ENCODE measurements at regions not wholly inside any gene's neighbourhood (a gene's known extent, or its start where the extent isn't known, plus 50 kb on each side); places are given as distances from the start of the nearest gene placed in this dataset.

GRCh38 chr1:224499204-224499603 lies 64.6 kb upstream of the WDR26 start:
- DNase-seq (ENCODE audit: low read depth): no peak
- no peak overlapping the region for H3K4me3 ChIP-seq (ENCODE audit: low read depth, low read length)
- no peak for TF ChIP-seq CTCF (IDR thresholded peaks at IDR 0.05; ENCODE audit: insufficient read depth, low read depth, low read length)

- no peak overlapping the region for H3K4me3 ChIP-seq (ENCODE audit: low read depth, low read length)
- DNase-seq (ENCODE audit: low read depth): no peak
- no peak for TF ChIP-seq CTCF (IDR thresholded peaks at IDR 0.05; ENCODE audit: insufficient read depth, low read depth, low read length)
Measured at GRCh38 chr1:224500796-224501195, 66.2 kb upstream of the WDR26 start.

GRCh38 chr1:224501836-224502235 lies 67.2 kb upstream of the WDR26 start:
- no peak overlapping the region for H3K4me3 ChIP-seq (ENCODE audit: low read depth, low read length)
- no peak for DNase-seq (ENCODE audit: low read depth)
- TF ChIP-seq CTCF (IDR thresholded peaks at IDR 0.05; ENCODE audit: insufficient read depth, low read depth, low read length): no peak

GRCh38 chr1:224502459-224503160 lies 68.0 kb upstream of the WDR26 start:
- no peak overlapping the region for H3K4me3 ChIP-seq (ENCODE audit: low read depth, low read length)
- DNase-seq (ENCODE audit: low read depth): peak; percentile 66

GRCh38 chr1:224503161-224504118 lies 68.8 kb upstream of the WDR26 start:
- DNase-seq (ENCODE audit: low read depth): peak; percentile 94
- peak; percentile 15 for TF ChIP-seq CTCF (IDR thresholded peaks at IDR 0.05; ENCODE audit: insufficient read depth, low read depth, low read length)
- peak overlapping the region; percentile 7 for H3K4me3 ChIP-seq (ENCODE audit: low read depth, low read length)

More at GRCh38 chr1:224502459-224503160, 68.0 kb upstream of the WDR26 start:
- no peak for TF ChIP-seq CTCF (IDR thresholded peaks at IDR 0.05; ENCODE audit: insufficient read depth, low read depth, low read length)

GRCh38 chr1:224504297-224505041 lies 69.9 kb upstream of the WDR26 start:
- no peak for DNase-seq (ENCODE audit: low read depth)
- no peak overlapping the region for H3K4me3 ChIP-seq (ENCODE audit: low read depth, low read length)
- no peak for TF ChIP-seq CTCF (IDR thresholded peaks at IDR 0.05; ENCODE audit: insufficient read depth, low read depth, low read length)
